22Rv1 (cell line): ENCODE measurements at regions not wholly inside any gene's neighbourhood (a gene's known extent, or its start where the extent isn't known, plus 50 kb on each side); places are given as distances from the start of the nearest gene placed in this dataset.

Experiments
- CTCF ChIP-seq: fragments of 450-650 bp; IDR thresholded peaks from 2 replicates; pipeline ENCODE4 v1.5.1; 2017; ENCODE audit warnings: mild to moderate bottlenecking
- ZFX ChIP-seq: fragments of 450-650 bp; IDR thresholded peaks from 2 replicates; pipeline ENCODE4 v1.6.1; 2017; ENCODE audit warnings: antibody characterized with exemption, borderline replicate concordance

- TF ChIP-seq CTCF (no peak), ZFX (no peak)
These were observed 723.1 kb downstream of the MATN1 start for GRCh38 chr1:30000266-30000665.
